Effector memory CD8-positive, alpha-beta T cell (primary cell): ENCODE measurements at regions not wholly inside any gene's neighbourhood (a gene's known extent, or its start where the extent isn't known, plus 50 kb on each side); places are given as distances from the start of the nearest gene placed in this dataset.

Experiments used
- ATAC-seq: fragments of 150-1000 bp; cut with Tn5 transposase; replicated peaks from 2 replicates; pipeline ENCODE4 v1.10.0; 2021; ENCODE audit warnings: mild to moderate bottlenecking, moderate library complexity
- DNase-seq, 3 experiments: peaks; one replicate each; pipeline ENCODE4 v3.0.0; 2021
- H3K27ac Mint-ChIP-seq, 2 donors: one replicate each; pipeline ENCODE4 v1.8.0; 2022; ENCODE audit warnings: mild to moderate bottlenecking in 2 of 2, mixed read lengths in 2 of 2, moderate library complexity in 2 of 2
- H3K27me3 Mint-ChIP-seq, 2 donors: one replicate each; pipeline ENCODE4 v1.8.0; 2022; ENCODE audit warnings: mixed read lengths in 2 of 2
- H3K36me3 Mint-ChIP-seq: one replicate; pipeline ENCODE4 v1.8.0; 2022; ENCODE audit warnings: mild to moderate bottlenecking, moderate library complexity, mixed read lengths; ENCODE audit not compliant: insufficient read depth
- H3K4me1 Mint-ChIP-seq, 2 donors: one replicate each; pipeline ENCODE4 v1.8.0; 2022; ENCODE audit warnings: low read depth in 2 of 2, mixed read lengths in 2 of 2
- H3K4me3 Mint-ChIP-seq, 2 donors: one replicate each; pipeline ENCODE4 v1.8.0; 2022; ENCODE audit warnings: mild to moderate bottlenecking in 2 of 2, mixed read lengths in 2 of 2, moderate library complexity in 2 of 2
- H3K9me3 Mint-ChIP-seq, 2 donors: one replicate each; pipeline ENCODE4 v1.8.0; 2022; ENCODE audit warnings: mixed read lengths in 2 of 2

DNA sequence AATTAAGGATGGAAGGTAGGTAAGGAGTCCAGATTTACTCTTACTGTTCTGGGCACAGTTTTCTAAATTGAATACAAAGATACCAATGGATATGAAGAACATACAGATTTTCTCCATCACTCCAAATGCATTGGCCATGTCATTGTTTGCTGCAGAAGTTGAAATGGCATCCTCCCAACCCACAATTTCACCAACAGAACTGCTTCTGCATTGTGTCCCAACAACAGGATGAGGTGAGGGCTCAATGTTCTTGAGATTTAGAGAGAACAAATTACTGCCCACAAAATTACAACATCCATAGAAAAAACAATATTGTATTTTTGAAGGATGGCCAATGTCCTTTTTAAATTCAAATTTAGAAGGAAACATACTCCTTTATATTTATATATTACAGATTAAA, 88.9 kb downstream of the NUDT12 start:
- Mint-ChIP-seq H3K36me3 (no peaks in the 10 kb centered on the region), H3K27me3 (peaks cover 9% of the 10 kb centered on the region in 2 donors), H3K4me1 (no peaks in the 10 kb centered on the region), H3K9me3 (no peaks in the 10 kb centered on the region), H3K27ac (no peak overlapping the region), H3K4me3 (no peak overlapping the region)
- DNase-seq = no peak
- no peak for ATAC-seq

DNA sequence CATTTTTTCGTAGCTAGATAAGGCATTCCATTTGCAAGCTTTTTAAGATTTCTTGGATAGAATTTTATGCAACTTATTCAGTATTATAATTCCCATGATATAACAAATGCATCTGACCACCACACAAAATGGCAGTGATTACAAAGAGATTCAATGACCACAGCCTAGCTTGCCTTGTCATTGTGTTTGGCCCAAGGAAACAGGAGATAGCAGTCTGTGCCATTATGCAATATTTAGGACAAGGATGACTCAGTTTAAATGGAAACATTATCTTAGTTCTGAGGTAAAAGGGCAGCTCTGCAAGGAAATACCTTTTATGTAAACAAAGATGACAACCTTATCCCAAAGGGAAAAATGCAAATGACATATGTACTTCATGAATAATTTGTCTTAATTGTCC, 89.8 kb downstream of the NUDT12 start:
- no peaks in the 10 kb centered on the region for H3K9me3 Mint-ChIP-seq
- no peak overlapping the region for H3K4me3 Mint-ChIP-seq
- H3K27me3 Mint-ChIP-seq = peaks cover 9% of the 10 kb centered on the region in 2 donors
- no peak for DNase-seq
- no peak overlapping the region for H3K27ac Mint-ChIP-seq
- no peaks in the 10 kb centered on the region for H3K4me1 Mint-ChIP-seq
- H3K36me3 Mint-ChIP-seq = no peaks in the 10 kb centered on the region
- ATAC-seq = no peak

GRCh38 chr5:103472265-103472664, 90.3 kb downstream of the NUDT12 start:
- ATAC-seq (no peak), DNase-seq (no peak)
- Mint-ChIP-seq H3K36me3 (no peaks in the 10 kb centered on the region), H3K9me3 (no peaks in the 10 kb centered on the region), H3K27ac (no peak overlapping the region), H3K27me3 (peaks cover 9% of the 10 kb centered on the region in 2 donors), H3K4me1 (no peaks in the 10 kb centered on the region), H3K4me3 (no peak overlapping the region)

GRCh38 chr5:103469288-103470040, 93.1 kb downstream of the NUDT12 start:
- Mint-ChIP-seq H3K9me3 (no peaks in the 10 kb centered on the region), H3K27ac (no peak overlapping the region), H3K4me1 (no peaks in the 10 kb centered on the region), H3K27me3 (peaks cover 9 to 11% of the 10 kb centered on the region in 2 donors), H3K4me3 (no peak overlapping the region), H3K36me3 (no peaks in the 10 kb centered on the region)
- DNase-seq (no peak), ATAC-seq (no peak)

DNA sequence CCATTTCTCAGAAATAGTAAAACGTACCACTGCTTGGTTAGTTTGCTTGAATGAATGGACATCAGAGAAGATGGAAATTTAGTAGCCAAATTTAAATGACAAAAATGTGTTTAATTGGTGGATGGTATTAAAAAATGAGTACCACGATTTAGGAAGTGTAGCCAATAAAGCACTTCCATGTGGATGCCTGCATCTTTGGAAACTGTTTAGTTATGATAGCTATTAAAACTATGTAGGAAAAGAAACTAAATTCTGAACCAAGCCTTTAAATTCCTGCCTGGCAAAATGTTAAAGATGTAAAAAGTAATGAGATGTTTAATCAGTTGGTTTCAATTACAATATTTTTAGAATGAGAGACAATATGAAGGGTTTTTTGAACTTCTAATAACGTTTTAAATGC, 94.8 kb downstream of the NUDT12 start:
- H3K36me3 Mint-ChIP-seq = no peaks in the 10 kb centered on the region
- no peaks in the 10 kb centered on the region for H3K9me3 Mint-ChIP-seq
- H3K27me3 Mint-ChIP-seq = peaks cover 8 to 19% of the 10 kb centered on the region in 2 donors
- no peak for DNase-seq
- H3K27ac Mint-ChIP-seq = no peak overlapping the region
- no peak for ATAC-seq
- no peak overlapping the region for H3K4me3 Mint-ChIP-seq
- H3K4me1 Mint-ChIP-seq = no peaks in the 10 kb centered on the region

GRCh38 chr5:103466495-103466894, 96.1 kb downstream of the NUDT12 start:
- Mint-ChIP-seq H3K4me3 (no peak overlapping the region), H3K9me3 (no peaks in the 10 kb centered on the region), H3K27ac (no peak overlapping the region), H3K4me1 (no peaks in the 10 kb centered on the region), H3K27me3 (peaks cover 5 to 32% of the 10 kb centered on the region in 2 donors), H3K36me3 (no peaks in the 10 kb centered on the region)
- ATAC-seq = no peak
- no peak for DNase-seq

DNA sequence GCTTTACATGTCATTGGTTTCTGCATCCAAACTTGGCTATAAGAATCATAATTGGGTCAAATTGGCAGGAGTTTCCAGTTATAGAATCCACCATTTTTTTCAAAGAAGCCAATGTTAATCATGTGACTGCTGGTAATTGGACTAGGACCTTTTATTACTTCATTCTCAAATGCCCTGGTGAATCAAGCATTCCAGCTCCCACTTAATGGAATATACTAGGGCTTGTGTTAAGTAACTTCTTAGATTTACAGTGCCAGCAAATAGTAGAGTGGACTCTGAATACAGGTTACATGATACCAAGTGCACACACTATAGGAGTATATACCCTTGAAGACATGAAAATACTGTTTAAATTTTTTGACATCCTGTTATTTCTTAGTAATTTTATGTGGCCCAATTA, 96.7 kb downstream of the NUDT12 start:
- Mint-ChIP-seq H3K36me3 (no peaks in the 10 kb centered on the region), H3K4me3 (no peak overlapping the region), H3K4me1 (no peaks in the 10 kb centered on the region), H3K27me3 (peaks cover 5 to 32% of the 10 kb centered on the region in 2 donors), H3K27ac (no peak overlapping the region), H3K9me3 (no peaks in the 10 kb centered on the region)
- DNase-seq (no peak), ATAC-seq (no peak)

DNA sequence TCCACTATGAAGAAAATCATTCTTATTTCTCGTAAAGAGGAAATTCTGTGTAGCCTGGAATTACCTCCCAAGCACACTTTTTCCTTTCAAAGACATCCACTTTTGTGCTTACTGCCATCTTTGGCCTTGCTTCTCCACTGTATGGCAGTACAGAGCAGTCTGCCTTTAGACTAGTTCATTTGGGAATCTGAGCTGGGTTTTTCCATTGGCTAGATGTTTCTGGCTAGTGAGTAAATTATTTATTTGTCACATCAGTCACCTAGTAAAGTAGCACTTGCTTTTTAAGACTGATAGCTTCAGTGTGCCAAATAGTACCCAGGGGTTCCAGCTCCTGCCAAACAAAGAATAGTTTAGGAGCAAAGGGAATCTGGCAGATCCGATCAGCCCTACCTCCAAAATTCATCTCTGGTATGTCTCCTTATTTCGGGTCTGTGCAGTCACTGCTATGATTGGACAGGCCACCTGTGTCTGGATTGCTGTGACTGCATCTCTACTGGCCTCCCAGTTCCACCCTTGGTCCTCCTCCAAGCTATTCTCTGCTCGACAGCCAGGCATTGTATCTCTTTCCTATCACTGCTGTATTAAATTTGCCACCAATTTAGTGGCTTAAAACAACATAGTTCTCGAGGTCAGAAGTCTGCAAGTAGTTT, 97.6 kb downstream of the NUDT12 start:
- DNase-seq = no peak
- no peak for ATAC-seq
- Mint-ChIP-seq H3K36me3 (no peaks in the 10 kb centered on the region), H3K9me3 (no peaks in the 10 kb centered on the region), H3K4me1 (no peaks in the 10 kb centered on the region), H3K4me3 (no peak overlapping the region), H3K27me3 (peaks cover 5 to 32% of the 10 kb centered on the region in 2 donors), H3K27ac (no peak overlapping the region)

DNA sequence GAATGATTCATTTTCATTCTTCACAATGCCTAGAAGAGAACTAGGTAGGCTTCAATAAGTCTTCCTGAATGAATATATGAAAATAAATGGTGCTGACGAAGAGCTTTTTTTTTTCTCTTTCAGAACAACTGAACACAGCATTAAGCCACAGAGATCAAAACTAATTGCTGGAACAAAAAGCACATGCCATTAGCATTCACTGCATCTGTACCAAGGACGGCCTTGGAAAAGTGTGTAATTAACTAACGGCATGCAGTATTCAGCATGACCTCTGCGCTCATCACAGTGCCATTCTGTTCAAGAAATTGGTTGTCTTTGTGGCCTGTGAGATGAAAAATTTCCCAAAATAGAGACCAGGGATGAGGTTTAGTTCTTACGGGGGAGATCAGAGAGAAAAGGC, 99.3 kb downstream of the NUDT12 start:
- no peaks in the 10 kb centered on the region for H3K36me3 Mint-ChIP-seq
- no peaks in the 10 kb centered on the region for H3K4me1 Mint-ChIP-seq
- ATAC-seq = no peak
- no peak for DNase-seq
- no peaks in the 10 kb centered on the region for H3K9me3 Mint-ChIP-seq
- H3K4me3 Mint-ChIP-seq = no peak overlapping the region
- H3K27ac Mint-ChIP-seq = no peak overlapping the region
- peaks cover 0 to 32% of the 10 kb centered on the region in 2 donors for H3K27me3 Mint-ChIP-seq

- ATAC-seq (no peak), DNase-seq (no peak)
- H3K4me3 Mint-ChIP-seq = no peak overlapping the region
- peaks cover 6 to 40% of the 10 kb centered on the region in 2 donors for H3K27me3 Mint-ChIP-seq
- no peaks in the 10 kb centered on the region for H3K9me3 Mint-ChIP-seq
- H3K4me1 Mint-ChIP-seq = no peaks in the 10 kb centered on the region
- H3K36me3 Mint-ChIP-seq = no peaks in the 10 kb centered on the region
- no peak overlapping the region for H3K27ac Mint-ChIP-seq
These were observed 101.3 kb downstream of the NUDT12 start for GRCh38 chr5:103461243-103461642.

DNA sequence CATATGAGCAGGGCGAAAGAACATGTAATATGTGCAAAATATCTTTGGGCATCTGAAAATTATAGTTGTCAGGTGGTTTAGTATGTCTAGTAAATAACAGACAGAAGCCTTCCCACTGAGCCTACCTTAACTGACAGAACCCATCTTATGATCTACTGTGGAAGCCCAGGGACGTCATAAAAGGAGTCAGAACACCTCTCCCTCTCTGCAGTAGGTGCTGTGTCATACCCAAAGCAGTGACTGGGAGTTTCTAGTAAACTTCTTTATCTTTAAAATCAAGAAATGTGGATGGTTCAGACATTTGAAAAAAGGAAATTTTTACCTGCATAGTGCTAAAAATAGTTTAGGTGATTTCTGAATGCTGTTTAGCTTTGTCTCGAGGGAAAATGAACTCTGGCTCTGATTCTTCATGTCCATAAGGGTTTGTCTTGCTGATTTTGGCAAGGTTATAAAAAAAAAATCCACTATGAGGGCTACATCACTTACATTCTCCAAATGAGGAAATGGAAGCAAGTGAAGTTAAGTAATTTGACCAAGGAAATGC, 104.0 kb downstream of the NUDT12 start:
- Mint-ChIP-seq H3K4me1 (no peaks in the 10 kb centered on the region), H3K36me3 (no peaks in the 10 kb centered on the region), H3K27me3 (peaks cover 6 to 40% of the 10 kb centered on the region in 2 donors), H3K27ac (no peak overlapping the region), H3K4me3 (no peak overlapping the region), H3K9me3 (no peaks in the 10 kb centered on the region)
- no peak for DNase-seq
- ATAC-seq = no peak

- Mint-ChIP-seq H3K27me3 (peaks cover 6 to 29% of the 10 kb centered on the region in 2 donors), H3K9me3 (no peaks in the 10 kb centered on the region), H3K4me1 (no peaks in the 10 kb centered on the region), H3K36me3 (no peaks in the 10 kb centered on the region), H3K27ac (no peak overlapping the region), H3K4me3 (no peak overlapping the region)
- ATAC-seq (no peak), DNase-seq (no peak)
These were observed 106.1 kb downstream of the NUDT12 start for GRCh38 chr5:103456476-103456875.

GRCh38 chr5:103455796-103456195, 106.8 kb downstream of the NUDT12 start:
- Mint-ChIP-seq H3K27me3 (peaks cover 6 to 29% of the 10 kb centered on the region in 2 donors), H3K4me1 (no peaks in the 10 kb centered on the region), H3K27ac (no peak overlapping the region), H3K36me3 (no peaks in the 10 kb centered on the region), H3K9me3 (no peaks in the 10 kb centered on the region), H3K4me3 (no peak overlapping the region)
- no peak for ATAC-seq
- DNase-seq = no peak

- Mint-ChIP-seq H3K27me3 (peaks cover 6 to 29% of the 10 kb centered on the region in 2 donors), H3K9me3 (no peaks in the 10 kb centered on the region), H3K4me1 (no peaks in the 10 kb centered on the region), H3K27ac (no peak overlapping the region), H3K36me3 (no peaks in the 10 kb centered on the region), H3K4me3 (no peak overlapping the region)
- DNase-seq = no peak
- no peak for ATAC-seq
These were observed 107.8 kb downstream of the NUDT12 start for GRCh38 chr5:103454770-103455169.
